ENCODE measurements at regions not wholly inside any gene's neighbourhood (a gene's known extent, or its start where the extent isn't known, plus 50 kb on each side); places are given as distances from the start of the nearest gene placed in this dataset.

- no peak for TF ChIP-seq CTCF (conservative IDR thresholded peaks at IDR 0.05; ENCODE audit: low read depth, low read length)
- no peak for TF ChIP-seq EZH2phosphoT487 (IDR thresholded peaks at IDR 0.05; ENCODE audit: borderline replicate concordance, low read length)
- no peak for TF ChIP-seq EZH2 (IDR thresholded peaks at IDR 0.05; ENCODE audit: low read length, unreplicated experiment)
These were observed 667.5 kb upstream of the CHORDC1 start for GRCh38 chr11:90890347-90890746.
